ENCODE measurements at regions not wholly inside any gene's neighbourhood (a gene's known extent, or its start where the extent isn't known, plus 50 kb on each side); places are given as distances from the start of the nearest gene placed in this dataset.

DNA sequence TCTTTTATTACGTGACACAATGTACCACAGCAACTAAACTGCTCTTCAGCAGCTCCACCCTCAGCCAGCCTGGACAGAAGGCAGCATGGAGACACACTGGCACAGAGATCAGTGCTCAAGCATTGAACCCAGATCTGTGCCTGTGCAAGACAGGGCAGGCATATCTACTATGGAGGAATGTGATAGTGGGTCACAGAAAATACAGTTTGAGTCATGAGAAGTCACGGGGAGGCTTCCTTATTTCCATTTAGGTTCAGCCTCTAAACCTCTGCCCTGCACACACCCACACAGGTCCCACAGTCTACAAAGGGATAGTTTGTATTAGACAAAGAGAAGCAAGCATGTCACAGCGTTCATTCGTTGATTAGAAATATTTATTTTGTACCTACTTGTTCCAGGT is 187.4 kb upstream of the AGR3 start:
- TF ChIP-seq SIN3A (IDR thresholded peaks at IDR 0.05; ENCODE audit: low read depth, low read length) (no peak), EP300 (IDR thresholded peaks at IDR 0.05; ENCODE audit: borderline replicate concordance in 1 of 2, control insufficient read depth in 1 of 2, low read depth in 2 of 2, low read length in 2 of 2) (no peak), RAD21 (IDR thresholded peaks at IDR 0.05; ENCODE audit: insufficient read depth, low read depth, low read length) (no peak), CHD4 (IDR thresholded peaks at IDR 0.05) (no peak), GATAD2B (conservative IDR thresholded peaks at IDR 0.05; ENCODE audit: low read depth) (no peak), RFX5 (IDR thresholded peaks at IDR 0.05; ENCODE audit: low read depth, low read length) (no peak), SUZ12 (IDR thresholded peaks at IDR 0.05; ENCODE audit: unreplicated experiment) (no peak), PAX8 (IDR thresholded peaks at IDR 0.05) (no peak), HDGF (IDR thresholded peaks at IDR 0.05) (no peak)
- TF ChIP-seq, protein P1, sequence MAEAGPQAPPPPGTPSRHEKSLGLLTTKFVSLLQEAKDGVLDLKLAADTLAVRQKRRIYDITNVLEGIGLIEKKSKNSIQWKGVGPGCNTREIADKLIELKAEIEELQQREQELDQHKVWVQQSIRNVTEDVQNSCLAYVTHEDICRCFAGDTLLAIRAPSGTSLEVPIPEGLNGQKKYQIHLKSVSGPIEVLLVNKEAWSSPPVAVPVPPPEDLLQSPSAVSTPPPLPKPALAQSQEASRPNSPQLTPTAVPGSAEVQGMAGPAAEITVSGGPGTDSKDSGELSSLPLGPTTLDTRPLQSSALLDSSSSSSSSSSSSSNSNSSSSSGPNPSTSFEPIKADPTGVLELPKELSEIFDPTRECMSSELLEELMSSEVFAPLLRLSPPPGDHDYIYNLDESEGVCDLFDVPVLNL (IDR thresholded peaks at IDR 0.05; ENCODE audit: low read depth, low read length) = no peak
- TF ChIP-seq, protein P2, sequence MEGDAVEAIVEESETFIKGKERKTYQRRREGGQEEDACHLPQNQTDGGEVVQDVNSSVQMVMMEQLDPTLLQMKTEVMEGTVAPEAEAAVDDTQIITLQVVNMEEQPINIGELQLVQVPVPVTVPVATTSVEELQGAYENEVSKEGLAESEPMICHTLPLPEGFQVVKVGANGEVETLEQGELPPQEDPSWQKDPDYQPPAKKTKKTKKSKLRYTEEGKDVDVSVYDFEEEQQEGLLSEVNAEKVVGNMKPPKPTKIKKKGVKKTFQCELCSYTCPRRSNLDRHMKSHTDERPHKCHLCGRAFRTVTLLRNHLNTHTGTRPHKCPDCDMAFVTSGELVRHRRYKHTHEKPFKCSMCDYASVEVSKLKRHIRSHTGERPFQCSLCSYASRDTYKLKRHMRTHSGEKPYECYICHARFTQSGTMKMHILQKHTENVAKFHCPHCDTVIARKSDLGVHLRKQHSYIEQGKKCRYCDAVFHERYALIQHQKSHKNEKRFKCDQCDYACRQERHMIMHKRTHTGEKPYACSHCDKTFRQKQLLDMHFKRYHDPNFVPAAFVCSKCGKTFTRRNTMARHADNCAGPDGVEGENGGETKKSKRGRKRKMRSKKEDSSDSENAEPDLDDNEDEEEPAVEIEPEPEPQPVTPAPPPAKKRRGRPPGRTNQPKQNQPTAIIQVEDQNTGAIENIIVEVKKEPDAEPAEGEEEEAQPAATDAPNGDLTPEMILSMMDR (IDR thresholded peaks at IDR 0.05 in 2 of 3, conservative IDR thresholded peaks at IDR 0.05 in 1 of 3; ENCODE audit: control insufficient read depth in 2 of 3, extremely low read depth in 1 of 3, insufficient read depth in 1 of 3, low read depth in 3 of 3, low read length in 3 of 3) = no peak
- TF ChIP-seq, protein P3, sequence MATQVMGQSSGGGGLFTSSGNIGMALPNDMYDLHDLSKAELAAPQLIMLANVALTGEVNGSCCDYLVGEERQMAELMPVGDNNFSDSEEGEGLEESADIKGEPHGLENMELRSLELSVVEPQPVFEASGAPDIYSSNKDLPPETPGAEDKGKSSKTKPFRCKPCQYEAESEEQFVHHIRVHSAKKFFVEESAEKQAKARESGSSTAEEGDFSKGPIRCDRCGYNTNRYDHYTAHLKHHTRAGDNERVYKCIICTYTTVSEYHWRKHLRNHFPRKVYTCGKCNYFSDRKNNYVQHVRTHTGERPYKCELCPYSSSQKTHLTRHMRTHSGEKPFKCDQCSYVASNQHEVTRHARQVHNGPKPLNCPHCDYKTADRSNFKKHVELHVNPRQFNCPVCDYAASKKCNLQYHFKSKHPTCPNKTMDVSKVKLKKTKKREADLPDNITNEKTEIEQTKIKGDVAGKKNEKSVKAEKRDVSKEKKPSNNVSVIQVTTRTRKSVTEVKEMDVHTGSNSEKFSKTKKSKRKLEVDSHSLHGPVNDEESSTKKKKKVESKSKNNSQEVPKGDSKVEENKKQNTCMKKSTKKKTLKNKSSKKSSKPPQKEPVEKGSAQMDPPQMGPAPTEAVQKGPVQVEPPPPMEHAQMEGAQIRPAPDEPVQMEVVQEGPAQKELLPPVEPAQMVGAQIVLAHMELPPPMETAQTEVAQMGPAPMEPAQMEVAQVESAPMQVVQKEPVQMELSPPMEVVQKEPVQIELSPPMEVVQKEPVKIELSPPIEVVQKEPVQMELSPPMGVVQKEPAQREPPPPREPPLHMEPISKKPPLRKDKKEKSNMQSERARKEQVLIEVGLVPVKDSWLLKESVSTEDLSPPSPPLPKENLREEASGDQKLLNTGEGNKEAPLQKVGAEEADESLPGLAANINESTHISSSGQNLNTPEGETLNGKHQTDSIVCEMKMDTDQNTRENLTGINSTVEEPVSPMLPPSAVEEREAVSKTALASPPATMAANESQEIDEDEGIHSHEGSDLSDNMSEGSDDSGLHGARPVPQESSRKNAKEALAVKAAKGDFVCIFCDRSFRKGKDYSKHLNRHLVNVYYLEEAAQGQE (IDR thresholded peaks at IDR 0.05; ENCODE audit: low read depth, low read length) = no peak
- TF ChIP-seq, protein P4, sequence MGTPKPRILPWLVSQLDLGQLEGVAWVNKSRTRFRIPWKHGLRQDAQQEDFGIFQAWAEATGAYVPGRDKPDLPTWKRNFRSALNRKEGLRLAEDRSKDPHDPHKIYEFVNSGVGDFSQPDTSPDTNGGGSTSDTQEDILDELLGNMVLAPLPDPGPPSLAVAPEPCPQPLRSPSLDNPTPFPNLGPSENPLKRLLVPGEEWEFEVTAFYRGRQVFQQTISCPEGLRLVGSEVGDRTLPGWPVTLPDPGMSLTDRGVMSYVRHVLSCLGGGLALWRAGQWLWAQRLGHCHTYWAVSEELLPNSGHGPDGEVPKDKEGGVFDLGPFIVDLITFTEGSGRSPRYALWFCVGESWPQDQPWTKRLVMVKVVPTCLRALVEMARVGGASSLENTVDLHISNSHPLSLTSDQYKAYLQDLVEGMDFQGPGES (IDR thresholded peaks at IDR 0.05) = no peak
